Kidney (tissue), 13 donors: ENCODE measurements at regions not wholly inside any gene's neighbourhood (a gene's known extent, or its start where the extent isn't known, plus 50 kb on each side); places are given as distances from the start of the nearest gene placed in this dataset.

Source experiments
- DNase-seq, 5 donors: peaks; one replicate each; pipeline ENCODE4 v3.0.0-alpha.2; 2013 to 2020
- FAIRE-seq: peaks from 2 replicates; lab custom pipeline; 2012; peaks lifted over from hg19 to GRCh38; lab: Jason Lieb, UNC
- H3K27ac ChIP-seq, 2 donors: one replicate each; pipeline ENCODE4 v1.7.0; 2013; ENCODE audit warnings: low read depth in 2 of 2, low read length in 2 of 2, inconsistent platforms in 1 of 2
- H3K27me3 ChIP-seq: one replicate; pipeline ENCODE4 v1.7.1; 2013; ENCODE audit warnings: low read length, inconsistent platforms; ENCODE audit not compliant: control insufficient read depth, insufficient read depth
- H3K36me3 ChIP-seq, 3 donors: one replicate each; pipeline versions ENCODE4 v1.7.0 to v1.7.1; 2013; ENCODE audit warnings: low read length in 3 of 3, control low read depth in 1 of 3, inconsistent platforms in 1 of 3; ENCODE audit not compliant: insufficient read depth in 3 of 3, control insufficient read depth in 2 of 3
- H3K4me1 ChIP-seq, 3 donors: one replicate each; pipeline versions ENCODE4 v1.7.0 to v1.7.1; 2013; ENCODE audit warnings: low read length in 3 of 3, inconsistent platforms in 1 of 3, low read depth in 1 of 3; ENCODE audit not compliant: control insufficient read depth in 2 of 3, insufficient read depth in 2 of 3
- H3K4me3 ChIP-seq, 3 donors: one replicate each; pipeline versions ENCODE4 v1.7.0 to v1.8.1; 2013; ENCODE audit warnings: low read length in 3 of 3, control low read depth in 1 of 3, inconsistent platforms in 1 of 3
- H3K9ac ChIP-seq, 3 donors: one replicate each; pipeline versions ENCODE4 v1.7.0 to v1.7.1; 2013; ENCODE audit warnings: low read length in 3 of 3, control low read depth in 1 of 3, inconsistent platforms in 1 of 3
- H3K9me3 ChIP-seq, 3 donors: one replicate each; pipeline versions ENCODE4 v1.7.0 to v1.7.1; 2013; ENCODE audit warnings: low read length in 3 of 3, control low read depth in 1 of 3, inconsistent platforms in 1 of 3; ENCODE audit not compliant: control insufficient read depth in 2 of 3, insufficient read depth in 1 of 3
- intact Hi-C: fragments of 100-400 bp; cut with DNase I; formaldehyde crosslinking; loops from one replicate; pipeline ENCODE4 v1.11.1; 2022
- TF ChIP-seq, protein P1 (sequence below): IDR thresholded peaks from 3 replicates; pipeline ENCODE4 v1.5.1; 2012; ENCODE audit warnings: mild to moderate bottlenecking, moderate library complexity, borderline replicate concordance; ENCODE audit not compliant: insufficient read depth; ENCODE audit errors: extremely low read depth
- donor health status: control.
- donor health status: control.
- donor health status: control.
- donor health status: control.
- donor health status: control.
- donor health status: DM: yes; HTN: yes; CAD: no.
- donor health status: Normal renal cell carcinoma (clear cell type).

DNA sequence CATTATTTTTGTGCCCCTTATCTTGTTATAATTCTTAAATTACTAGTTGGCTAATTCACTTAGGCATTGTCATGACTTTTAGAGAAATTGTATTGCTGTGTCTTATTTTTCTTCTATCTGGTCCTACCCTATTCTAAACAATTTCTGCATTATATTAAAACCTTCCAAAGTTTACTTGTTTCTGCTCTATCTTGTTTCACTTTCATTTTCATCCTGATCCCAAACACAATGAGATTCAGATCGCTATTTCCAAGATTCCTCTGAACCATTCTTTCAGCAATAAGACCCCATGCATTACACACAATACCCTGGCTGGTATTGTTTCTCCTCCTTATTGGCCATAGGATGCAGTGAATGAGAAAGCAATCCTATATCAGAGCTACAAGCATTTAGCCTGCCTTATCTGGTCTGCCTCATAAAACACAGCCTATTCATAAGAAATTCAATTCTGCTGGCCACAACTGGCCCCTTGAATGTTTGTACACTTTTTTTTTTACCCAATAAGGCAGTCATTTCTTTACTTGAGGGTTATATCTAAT lies 69.9 kb upstream of the POU3F2 start:
- Histone ChIP-seq H3K27me3 (no peaks in the 10 kb centered on the region), H3K27ac (no peak overlapping the region), H3K9ac (no peak overlapping the region), H3K9me3 (no peaks in the 10 kb centered on the region), H3K4me3 (peak overlapping the region in 1 of 3 donors; percentile 35), H3K4me1 (no peaks in the 10 kb centered on the region), H3K36me3 (no peaks in the 10 kb centered on the region)
- TF ChIP-seq, protein P1, sequence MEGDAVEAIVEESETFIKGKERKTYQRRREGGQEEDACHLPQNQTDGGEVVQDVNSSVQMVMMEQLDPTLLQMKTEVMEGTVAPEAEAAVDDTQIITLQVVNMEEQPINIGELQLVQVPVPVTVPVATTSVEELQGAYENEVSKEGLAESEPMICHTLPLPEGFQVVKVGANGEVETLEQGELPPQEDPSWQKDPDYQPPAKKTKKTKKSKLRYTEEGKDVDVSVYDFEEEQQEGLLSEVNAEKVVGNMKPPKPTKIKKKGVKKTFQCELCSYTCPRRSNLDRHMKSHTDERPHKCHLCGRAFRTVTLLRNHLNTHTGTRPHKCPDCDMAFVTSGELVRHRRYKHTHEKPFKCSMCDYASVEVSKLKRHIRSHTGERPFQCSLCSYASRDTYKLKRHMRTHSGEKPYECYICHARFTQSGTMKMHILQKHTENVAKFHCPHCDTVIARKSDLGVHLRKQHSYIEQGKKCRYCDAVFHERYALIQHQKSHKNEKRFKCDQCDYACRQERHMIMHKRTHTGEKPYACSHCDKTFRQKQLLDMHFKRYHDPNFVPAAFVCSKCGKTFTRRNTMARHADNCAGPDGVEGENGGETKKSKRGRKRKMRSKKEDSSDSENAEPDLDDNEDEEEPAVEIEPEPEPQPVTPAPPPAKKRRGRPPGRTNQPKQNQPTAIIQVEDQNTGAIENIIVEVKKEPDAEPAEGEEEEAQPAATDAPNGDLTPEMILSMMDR: no peak
- FAIRE-seq (no peak), DNase-seq (no peak)
- intact Hi-C loops: no loop called here

DNA sequence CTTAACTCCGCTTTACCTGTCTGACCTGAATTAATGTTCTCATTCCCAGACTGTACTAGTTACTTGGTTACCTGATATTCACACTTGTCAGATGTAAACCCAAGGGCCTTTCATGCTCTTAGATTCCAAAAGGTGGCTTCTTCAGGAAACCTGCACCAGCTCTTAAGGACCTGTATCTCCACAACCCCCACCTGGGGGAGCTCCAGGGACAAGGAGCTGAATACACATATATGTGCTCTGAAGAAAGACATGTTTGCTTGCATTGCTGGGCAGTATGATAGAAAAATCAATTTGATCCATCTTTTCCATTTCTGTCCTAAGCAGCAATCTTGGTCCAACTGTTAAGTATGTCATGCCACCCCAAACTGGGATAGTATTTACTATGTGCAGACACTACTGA lies 64.8 kb upstream of the POU3F2 start:
- intact Hi-C loops: no loop called here
- TF ChIP-seq, protein P1: no peak
- FAIRE-seq (no peak), DNase-seq (peak in 1 of 5 donors; percentile 29)
- Histone ChIP-seq H3K4me3 (no peak overlapping the region), H3K9ac (no peak overlapping the region), H3K27ac (no peak overlapping the region), H3K9me3 (no peaks in the 10 kb centered on the region), H3K27me3 (no peaks in the 10 kb centered on the region), H3K4me1 (no peaks in the 10 kb centered on the region), H3K36me3 (no peaks in the 10 kb centered on the region)

DNA sequence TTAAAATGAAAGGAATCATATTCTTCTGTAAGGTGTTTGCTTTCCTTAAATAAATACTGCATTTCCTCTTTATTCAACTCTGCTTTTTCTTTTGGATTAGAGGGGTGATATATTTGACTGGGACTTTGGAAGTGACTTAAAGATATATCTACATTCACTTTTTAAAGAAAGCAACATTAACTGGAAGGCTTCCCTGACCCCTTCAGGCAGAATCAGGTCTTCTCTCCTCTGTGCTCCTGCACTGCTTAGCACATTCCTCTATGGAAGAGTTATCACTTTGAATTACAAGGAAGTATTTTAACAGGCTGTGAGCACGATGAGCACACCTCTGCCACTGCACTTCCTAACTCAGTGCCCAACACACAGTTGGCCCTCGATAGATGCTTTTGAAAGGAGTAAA lies 59.2 kb upstream of the POU3F2 start:
- Histone ChIP-seq H3K36me3 (no peaks in the 10 kb centered on the region), H3K27ac (no peak overlapping the region), H3K4me1 (no peaks in the 10 kb centered on the region), H3K9ac (no peak overlapping the region), H3K9me3 (no peaks in the 10 kb centered on the region), H3K4me3 (no peak overlapping the region), H3K27me3 (no peaks in the 10 kb centered on the region)
- TF ChIP-seq, protein P1: no peak
- FAIRE-seq: no peak
- intact Hi-C loops: no loop called here
- DNase-seq: peak in 1 of 5 donors; percentile 9

DNA sequence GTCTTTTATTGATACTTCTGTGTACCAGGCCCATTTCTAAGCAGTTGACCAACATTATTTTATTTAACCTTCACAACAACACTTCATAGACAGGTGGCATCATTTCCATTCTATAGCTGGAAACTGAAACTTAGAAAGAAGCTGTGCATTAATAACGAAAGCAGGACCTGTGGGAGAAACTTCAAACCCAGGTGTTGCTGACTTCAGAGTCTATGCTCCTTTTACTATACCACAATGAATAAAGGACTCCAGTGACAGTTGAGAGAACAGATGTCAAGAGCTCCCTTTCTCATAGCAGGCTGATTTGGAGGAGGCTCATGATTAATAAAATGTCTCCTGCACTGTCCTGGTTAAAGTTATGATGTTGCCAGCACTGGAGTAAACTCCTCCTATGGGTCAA lies 56.6 kb upstream of the POU3F2 start:
- no peak overlapping the region for H3K4me3 ChIP-seq
- FAIRE-seq: no peak
- no peak for DNase-seq
- no peaks in the 10 kb centered on the region for H3K9me3 ChIP-seq
- TF ChIP-seq, protein P1: no peak
- no peaks in the 10 kb centered on the region for H3K4me1 ChIP-seq
- H3K27me3 ChIP-seq: no peaks in the 10 kb centered on the region
- intact Hi-C loops: no loop called here
- no peak overlapping the region for H3K9ac ChIP-seq
- no peaks in the 10 kb centered on the region for H3K36me3 ChIP-seq
- H3K27ac ChIP-seq: no peak overlapping the region
